ENCODE measurements at regions not wholly inside any gene's neighbourhood (a gene's known extent, or its start where the extent isn't known, plus 50 kb on each side); places are given as distances from the start of the nearest gene placed in this dataset.

GRCh38 chr16:79995315-79995714 lies 394.8 kb upstream of the MAF start:
- no peaks in the 10 kb centered on the region for H3K27me3 ChIP-seq
- no peak for DNase-seq
- no peak overlapping the region for H3K4me3 ChIP-seq
- intact Hi-C loops (cut with DNase I) = no loop called here
- H3K4me1 ChIP-seq = no peaks in the 10 kb centered on the region
- H3K27ac ChIP-seq = no peak overlapping the region
- H3K36me3 ChIP-seq = no peaks in the 10 kb centered on the region
- ATAC-seq = no peak
- TF ChIP-seq CTCF (IDR thresholded peaks at IDR 0.05) = no peak
- no peaks in the 10 kb centered on the region for H3K9me3 ChIP-seq

- no peaks in the 10 kb centered on the region for H3K27me3 ChIP-seq
- no peak for ATAC-seq
- H3K4me1 ChIP-seq = no peaks in the 10 kb centered on the region
- no peaks in the 10 kb centered on the region for H3K36me3 ChIP-seq
- no peak for DNase-seq
- no peak overlapping the region for H3K27ac ChIP-seq
- intact Hi-C loops (cut with DNase I) = no loop called here
- no peak for TF ChIP-seq CTCF (IDR thresholded peaks at IDR 0.05)
- no peaks in the 10 kb centered on the region for H3K9me3 ChIP-seq
- H3K4me3 ChIP-seq = no peak overlapping the region
These were observed 393.9 kb upstream of the MAF start for GRCh38 chr16:79994418-79994817.

GRCh38 chr16:79993629-79994209 lies 393.2 kb upstream of the MAF start:
- no peaks in the 10 kb centered on the region for H3K27me3 ChIP-seq
- H3K27ac ChIP-seq = no peak overlapping the region
- no peaks in the 10 kb centered on the region for H3K4me1 ChIP-seq
- H3K4me3 ChIP-seq = no peak overlapping the region
- H3K36me3 ChIP-seq = no peaks in the 10 kb centered on the region
- ATAC-seq (peak; percentile 12), DNase-seq (no peak)
- intact Hi-C loops (cut with DNase I) = no loop called here
- no peak for TF ChIP-seq CTCF (IDR thresholded peaks at IDR 0.05)
- no peaks in the 10 kb centered on the region for H3K9me3 ChIP-seq

- no peaks in the 10 kb centered on the region for H3K27me3 ChIP-seq
- ATAC-seq = no peak
- intact Hi-C loops (cut with DNase I) = no loop called here
These were observed 391.4 kb upstream of the MAF start for GRCh38 chr16:79991969-79992368.

GRCh38 chr16:79988721-79989220 lies 388.2 kb upstream of the MAF start:
- no peaks in the 10 kb centered on the region for H3K4me1 ChIP-seq
- no peaks in the 10 kb centered on the region for H3K9me3 ChIP-seq
- no peak for DNase-seq
- no peaks in the 10 kb centered on the region for H3K36me3 ChIP-seq
- H3K4me3 ChIP-seq = no peak overlapping the region
- intact Hi-C loops (cut with DNase I) = no loop called here
- TF ChIP-seq CTCF (IDR thresholded peaks at IDR 0.05) = no peak
- no peaks in the 10 kb centered on the region for H3K27me3 ChIP-seq
- H3K27ac ChIP-seq = no peak overlapping the region
- ATAC-seq = no peak

More at GRCh38 chr16:79991969-79992368, 391.4 kb upstream of the MAF start:
- Histone ChIP-seq H3K36me3 (no peaks in the 10 kb centered on the region), H3K4me3 (no peak overlapping the region), H3K27ac (no peak overlapping the region), H3K4me1 (no peaks in the 10 kb centered on the region), H3K9me3 (no peaks in the 10 kb centered on the region)
- no peak for DNase-seq
- TF ChIP-seq CTCF (IDR thresholded peaks at IDR 0.05) = no peak

Data from left lung (tissue), 4 donors.